ENCODE measurements at regions not wholly inside any gene's neighbourhood (a gene's known extent, or its start where the extent isn't known, plus 50 kb on each side); places are given as distances from the start of the nearest gene placed in this dataset.

DNA sequence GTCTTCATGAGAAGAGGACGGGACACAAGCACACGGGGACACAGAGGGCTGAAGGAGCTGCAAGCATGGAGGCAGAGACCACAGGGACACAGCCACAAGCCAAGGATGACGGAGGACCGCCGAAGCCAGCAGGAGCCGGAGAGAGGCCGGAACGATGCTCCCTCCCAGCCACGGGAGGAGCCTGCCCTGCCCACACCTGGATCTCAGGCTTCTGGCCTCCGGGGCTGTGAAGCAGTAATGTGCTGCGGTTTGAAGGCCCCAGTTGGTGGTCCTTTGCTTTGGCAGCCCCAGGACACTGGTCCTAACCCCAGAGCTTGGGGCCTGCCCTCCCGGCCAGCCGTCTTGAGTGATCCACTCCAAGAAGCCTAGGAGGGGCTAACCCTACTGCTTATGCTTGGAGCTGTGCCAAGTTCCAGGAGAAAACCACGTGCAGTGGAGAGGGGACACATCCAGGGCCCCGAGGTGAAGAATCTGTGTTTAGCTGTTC lies 85.9 kb downstream of the HMX1 start:
- TF ChIP-seq, protein P1, sequence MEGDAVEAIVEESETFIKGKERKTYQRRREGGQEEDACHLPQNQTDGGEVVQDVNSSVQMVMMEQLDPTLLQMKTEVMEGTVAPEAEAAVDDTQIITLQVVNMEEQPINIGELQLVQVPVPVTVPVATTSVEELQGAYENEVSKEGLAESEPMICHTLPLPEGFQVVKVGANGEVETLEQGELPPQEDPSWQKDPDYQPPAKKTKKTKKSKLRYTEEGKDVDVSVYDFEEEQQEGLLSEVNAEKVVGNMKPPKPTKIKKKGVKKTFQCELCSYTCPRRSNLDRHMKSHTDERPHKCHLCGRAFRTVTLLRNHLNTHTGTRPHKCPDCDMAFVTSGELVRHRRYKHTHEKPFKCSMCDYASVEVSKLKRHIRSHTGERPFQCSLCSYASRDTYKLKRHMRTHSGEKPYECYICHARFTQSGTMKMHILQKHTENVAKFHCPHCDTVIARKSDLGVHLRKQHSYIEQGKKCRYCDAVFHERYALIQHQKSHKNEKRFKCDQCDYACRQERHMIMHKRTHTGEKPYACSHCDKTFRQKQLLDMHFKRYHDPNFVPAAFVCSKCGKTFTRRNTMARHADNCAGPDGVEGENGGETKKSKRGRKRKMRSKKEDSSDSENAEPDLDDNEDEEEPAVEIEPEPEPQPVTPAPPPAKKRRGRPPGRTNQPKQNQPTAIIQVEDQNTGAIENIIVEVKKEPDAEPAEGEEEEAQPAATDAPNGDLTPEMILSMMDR (IDR thresholded peaks at IDR 0.05), result no peak
- no peak for TF ChIP-seq POLR2AphosphoS5 (IDR thresholded peaks at IDR 0.05; ENCODE audit: low read depth, low read length)
